Progenitor cell of endocrine pancreas (in vitro differentiated cells): ENCODE measurements at regions not wholly inside any gene's neighbourhood (a gene's known extent, or its start where the extent isn't known, plus 50 kb on each side); places are given as distances from the start of the nearest gene placed in this dataset.

ENCODE experiments used
- DNase-seq: peaks from one replicate; pipeline ENCODE4 v3.0.0; 2021; ENCODE audit warnings: low spot score; ENCODE audit not compliant: unreplicated experiment
- H3K27ac Mint-ChIP-seq: 2 replicates; pipeline ENCODE4 v1.8.0; 2021; ENCODE audit warnings: mild to moderate bottlenecking, moderate library complexity, mixed read lengths
- H3K27me3 Mint-ChIP-seq: 2 replicates; pipeline ENCODE4 v1.8.0; 2021; ENCODE audit warnings: mixed read lengths
- H3K36me3 Mint-ChIP-seq: 2 replicates; pipeline ENCODE4 v1.8.0; 2022; ENCODE audit warnings: mixed read lengths; ENCODE audit not compliant: insufficient read depth
- H3K4me1 Mint-ChIP-seq: 2 replicates; pipeline ENCODE4 v1.8.0; 2021; ENCODE audit warnings: low read depth, mixed read lengths
- H3K4me3 Mint-ChIP-seq: 2 replicates; pipeline ENCODE4 v1.8.0; 2021; ENCODE audit warnings: low read depth, mild to moderate bottlenecking, moderate library complexity, mixed read lengths
- H3K9me3 Mint-ChIP-seq: 2 replicates; pipeline ENCODE4 v1.8.0; 2021; ENCODE audit warnings: low read depth, mixed read lengths
- TF ChIP-seq, protein P1 (sequence below): fragments of 200-600 bp; sonication (generic); IDR thresholded peaks from one replicate; pipeline ENCODE4 v1.5.0; 2021; ENCODE audit warnings: antibody characterized with exemption, mild to moderate bottlenecking; ENCODE audit not compliant: unreplicated experiment

DNA sequence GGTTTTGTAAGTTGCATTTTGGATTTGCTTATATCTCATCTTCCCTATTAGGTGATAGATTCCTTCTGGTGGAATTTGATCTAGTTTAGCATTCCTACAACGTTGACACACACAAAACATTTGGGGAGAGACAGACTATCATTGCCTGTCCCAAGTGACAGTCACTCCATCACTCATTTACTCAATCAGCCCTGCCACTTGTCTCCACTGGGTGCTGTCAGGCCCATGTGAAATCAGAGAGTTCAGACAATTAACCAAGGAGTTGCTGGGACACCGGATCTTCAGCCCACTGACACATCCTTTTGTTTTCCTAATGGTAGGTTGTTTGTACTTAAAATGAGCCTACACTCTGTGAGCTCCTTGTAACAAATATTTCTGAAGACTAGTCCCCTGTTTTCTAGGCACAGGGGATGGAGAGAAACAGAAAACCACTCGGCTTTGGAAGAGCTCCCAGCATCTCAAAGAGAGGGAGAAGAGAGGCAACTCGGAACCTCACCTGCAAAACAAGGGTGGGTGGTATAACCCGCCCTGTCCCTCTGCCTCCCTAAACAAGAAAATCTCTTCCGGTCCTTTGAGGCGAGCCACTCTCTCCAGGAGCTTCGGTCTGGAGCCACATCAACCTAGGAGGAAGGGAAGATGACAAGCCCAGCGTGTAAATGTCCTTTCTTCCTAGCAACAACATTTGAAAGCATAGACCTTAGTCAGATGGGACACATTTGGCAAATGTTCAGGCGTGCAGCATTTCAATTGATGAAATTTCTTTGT lies 440.9 kb upstream of the KLF12 start:
- H3K9me3 Mint-ChIP-seq, result no peaks in the 10 kb centered on the region
- TF ChIP-seq, protein P1, sequence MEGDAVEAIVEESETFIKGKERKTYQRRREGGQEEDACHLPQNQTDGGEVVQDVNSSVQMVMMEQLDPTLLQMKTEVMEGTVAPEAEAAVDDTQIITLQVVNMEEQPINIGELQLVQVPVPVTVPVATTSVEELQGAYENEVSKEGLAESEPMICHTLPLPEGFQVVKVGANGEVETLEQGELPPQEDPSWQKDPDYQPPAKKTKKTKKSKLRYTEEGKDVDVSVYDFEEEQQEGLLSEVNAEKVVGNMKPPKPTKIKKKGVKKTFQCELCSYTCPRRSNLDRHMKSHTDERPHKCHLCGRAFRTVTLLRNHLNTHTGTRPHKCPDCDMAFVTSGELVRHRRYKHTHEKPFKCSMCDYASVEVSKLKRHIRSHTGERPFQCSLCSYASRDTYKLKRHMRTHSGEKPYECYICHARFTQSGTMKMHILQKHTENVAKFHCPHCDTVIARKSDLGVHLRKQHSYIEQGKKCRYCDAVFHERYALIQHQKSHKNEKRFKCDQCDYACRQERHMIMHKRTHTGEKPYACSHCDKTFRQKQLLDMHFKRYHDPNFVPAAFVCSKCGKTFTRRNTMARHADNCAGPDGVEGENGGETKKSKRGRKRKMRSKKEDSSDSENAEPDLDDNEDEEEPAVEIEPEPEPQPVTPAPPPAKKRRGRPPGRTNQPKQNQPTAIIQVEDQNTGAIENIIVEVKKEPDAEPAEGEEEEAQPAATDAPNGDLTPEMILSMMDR, result no peak
- no peaks in the 10 kb centered on the region for H3K36me3 Mint-ChIP-seq
- H3K4me3 Mint-ChIP-seq, result peak overlapping the region; percentile 69
- no peak overlapping the region for H3K27ac Mint-ChIP-seq
- H3K27me3 Mint-ChIP-seq, result peaks cover 33% of the 10 kb centered on the region
- peaks cover 14% of the 10 kb centered on the region for H3K4me1 Mint-ChIP-seq
- DNase-seq, result no peak

GRCh38 chr13:74573654-74574053 lies 439.4 kb upstream of the KLF12 start:
- Mint-ChIP-seq H3K4me1 (peaks cover 14% of the 10 kb centered on the region), H3K9me3 (no peaks in the 10 kb centered on the region), H3K36me3 (no peaks in the 10 kb centered on the region), H3K27ac (no peak overlapping the region), H3K4me3 (no peak overlapping the region), H3K27me3 (peaks cover 33% of the 10 kb centered on the region)
- no peak for DNase-seq
- TF ChIP-seq, protein P1, result peak; percentile 26

GRCh38 chr13:74571811-74572210 lies 437.6 kb upstream of the KLF12 start:
- Mint-ChIP-seq H3K4me1 (peaks cover 11% of the 10 kb centered on the region), H3K27ac (no peak overlapping the region), H3K4me3 (no peak overlapping the region), H3K9me3 (no peaks in the 10 kb centered on the region), H3K36me3 (no peaks in the 10 kb centered on the region), H3K27me3 (peaks cover 33% of the 10 kb centered on the region)
- DNase-seq, result no peak
- TF ChIP-seq, protein P1, result no peak

DNA sequence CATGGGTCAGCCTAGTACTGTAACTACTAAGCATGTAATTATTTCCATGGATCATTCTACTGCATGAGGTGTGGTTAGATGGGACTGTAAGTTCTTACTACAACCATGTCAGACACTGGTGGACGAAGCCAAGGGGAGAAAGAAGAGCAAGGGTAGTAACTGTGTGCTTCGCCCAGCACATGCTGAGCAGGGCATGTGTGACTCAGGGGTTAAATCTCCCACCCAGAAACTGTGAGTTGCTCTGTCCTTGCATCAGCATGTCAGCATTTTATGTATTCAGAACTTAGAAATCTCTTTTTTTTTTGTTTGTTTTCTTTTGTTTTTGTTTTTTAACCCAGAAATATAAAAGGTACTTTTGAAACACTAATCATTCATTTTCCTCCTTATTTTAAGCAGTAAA lies 436.6 kb upstream of the KLF12 start:
- no peak for DNase-seq
- TF ChIP-seq, protein P1, result no peak
- no peak overlapping the region for H3K27ac Mint-ChIP-seq
- no peaks in the 10 kb centered on the region for H3K36me3 Mint-ChIP-seq
- H3K27me3 Mint-ChIP-seq, result peaks cover 33% of the 10 kb centered on the region
- H3K4me3 Mint-ChIP-seq, result no peak overlapping the region
- H3K9me3 Mint-ChIP-seq, result no peaks in the 10 kb centered on the region
- H3K4me1 Mint-ChIP-seq, result peaks cover 3% of the 10 kb centered on the region

DNA sequence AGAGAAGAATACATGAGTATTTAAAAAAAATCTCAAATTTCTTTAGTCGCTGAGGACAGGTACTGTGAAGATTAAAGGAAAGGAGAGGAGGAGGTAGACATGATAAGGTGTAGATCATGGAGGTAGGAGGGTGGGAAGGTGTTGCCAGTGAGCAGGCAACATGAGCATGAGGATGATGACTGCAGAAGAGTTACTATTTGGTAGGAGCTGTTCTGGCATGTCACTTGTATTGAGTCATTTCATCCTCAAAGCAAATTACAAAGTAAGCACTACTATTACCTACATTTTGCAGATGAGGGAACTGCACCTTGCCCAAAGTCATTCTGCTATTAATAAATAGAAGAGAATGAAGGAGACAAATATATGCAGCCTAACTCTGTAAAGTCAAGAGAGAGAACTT lies 435.8 kb upstream of the KLF12 start:
- Mint-ChIP-seq H3K4me3 (no peak overlapping the region), H3K27me3 (peaks cover 28% of the 10 kb centered on the region), H3K9me3 (no peaks in the 10 kb centered on the region), H3K27ac (no peak overlapping the region), H3K36me3 (no peaks in the 10 kb centered on the region), H3K4me1 (no peaks in the 10 kb centered on the region)
- DNase-seq, result no peak
- TF ChIP-seq, protein P1, result no peak
